ENCODE measurements at regions not wholly inside any gene's neighbourhood (a gene's known extent, or its start where the extent isn't known, plus 50 kb on each side); places are given as distances from the start of the nearest gene placed in this dataset.

GRCh38 chr6:166851426-166851825 is 104.9 kb downstream of the RNASET2 start:
- Histone ChIP-seq H3K4me1 (ENCODE audit: control insufficient read depth, extremely low read depth, insufficient read depth, low read length) (no peaks in the 10 kb centered on the region), H3K4me2 (ENCODE audit: insufficient read depth, low read length) (no peak overlapping the region), H3K27me3 (ENCODE audit: control insufficient read depth in 2 of 2, insufficient read depth in 2 of 2, low read length in 2 of 2) (no peaks in the 10 kb centered on the region), H4K20me1 (replicated peaks; ENCODE audit: control insufficient read depth, extremely low read depth, insufficient read depth, low read length) (no peaks in the 10 kb centered on the region), H3K9ac (replicated peaks; ENCODE audit: extremely low read depth, insufficient read depth, low read length) (no peak overlapping the region), H3K27ac (ENCODE audit: insufficient read depth, low read depth, low read length) (no peak overlapping the region), H3K9me3 (replicated peaks; ENCODE audit: control insufficient read depth, insufficient read depth, low read length) (no peaks in the 10 kb centered on the region), H3K4me3 (replicated peaks in 1 of 3; ENCODE audit: insufficient read depth in 1 of 3, low read depth in 1 of 3, low read length in 3 of 3) (no peak overlapping the region), H3K36me3 (ENCODE audit: control insufficient read depth in 2 of 2, extremely low read depth in 1 of 2, insufficient read depth in 2 of 2, low read length in 2 of 2) (no peaks in the 10 kb centered on the region), H2AFZ (ENCODE audit: low read depth, low read length) (no peak overlapping the region), H3K9me1 (replicated peaks; ENCODE audit: control insufficient read depth, extremely low read depth, insufficient read depth, low read length) (no peaks in the 10 kb centered on the region), H3K79me2 (ENCODE audit: control insufficient read depth, insufficient read depth, low read length) (no peaks in the 10 kb centered on the region)
- DNase-seq (ENCODE audit: low read depth, low spot score): no peak
- no peak for FAIRE-seq
- intact Hi-C loops (cut with micrococcal nuclease) (no loop called here), dilution Hi-C loops (cut with MboI; ENCODE audit: extremely low pct_ligation_motif_present, low sequenced_read_pairs) (no loop called here)
- no TSS peak for BruUV-seq (replicated peaks)
- no peak for TF ChIP-seq POLR2A (IDR thresholded peaks at IDR 0.05; ENCODE audit: low read depth, low read length)
- no peak for TF ChIP-seq GATA2 (IDR thresholded peaks at IDR 0.05; ENCODE audit: insufficient read depth, insufficient read length, low read depth, low read length)
- TF ChIP-seq JUN (IDR thresholded peaks at IDR 0.05; ENCODE audit: borderline replicate concordance, insufficient read depth, insufficient read length, low read depth): no peak
- TF ChIP-seq EZH2 (IDR thresholded peaks at IDR 0.05; ENCODE audit: borderline replicate concordance, low read depth, low read length, severe bottlenecking): no peak
- TF ChIP-seq MYC (IDR thresholded peaks at IDR 0.05; ENCODE audit: low read depth, low read length): no peak
- no peak for TF ChIP-seq POLR2AphosphoS5 (IDR thresholded peaks at IDR 0.05; ENCODE audit: insufficient read depth, low read depth, low read length)
- no peak for TF ChIP-seq MAX (IDR thresholded peaks at IDR 0.05; ENCODE audit: insufficient read depth, insufficient read length)
- CTCF ChIA-PET: interaction anchor here (1.3 kb wide), 1 partner anchor 91 kb away, joined by 3 read pairs; no protein-coding TSS in a partner anchor
- POLR2A ChIA-PET: no interaction called here

GRCh38 chr6:166850677-166851076 is 105.7 kb downstream of the RNASET2 start:
- dilution Hi-C loops (cut with MboI; ENCODE audit: extremely low pct_ligation_motif_present, low sequenced_read_pairs) (no loop called here), intact Hi-C loops (cut with micrococcal nuclease) (no loop called here)
- no peak overlapping the region for H2AFZ ChIP-seq (ENCODE audit: low read depth, low read length)
- no peaks in the 10 kb centered on the region for H3K4me1 ChIP-seq (ENCODE audit: control insufficient read depth, extremely low read depth, insufficient read depth, low read length)
- CTCF ChIA-PET: interaction anchor here (1.3 kb wide), 1 partner anchor 92 kb away, joined by 3 read pairs; no protein-coding TSS in a partner anchor
- TF ChIP-seq CTCF (IDR thresholded peaks at IDR 0.05; ENCODE audit: extremely low read depth in 1 of 2, insufficient read depth in 1 of 2, low read depth in 1 of 2, low read length in 2 of 2): no peak
- no peak for TF ChIP-seq GATA2 (IDR thresholded peaks at IDR 0.05; ENCODE audit: insufficient read depth, insufficient read length, low read depth, low read length)
- H3K27ac ChIP-seq (ENCODE audit: insufficient read depth, low read depth, low read length): no peak overlapping the region
- POLR2A ChIA-PET: interaction anchor here (0.7 kb wide), 1 partner anchor 12 kb away, joined by 3 read pairs; no protein-coding TSS in a partner anchor
- H3K4me2 ChIP-seq (ENCODE audit: insufficient read depth, low read length): no peak overlapping the region
- H3K9me3 ChIP-seq (replicated peaks; ENCODE audit: control insufficient read depth, insufficient read depth, low read length): no peaks in the 10 kb centered on the region
- no peaks in the 10 kb centered on the region for H3K36me3 ChIP-seq (ENCODE audit: control insufficient read depth in 2 of 2, extremely low read depth in 1 of 2, insufficient read depth in 2 of 2, low read length in 2 of 2)
- H3K79me2 ChIP-seq (ENCODE audit: control insufficient read depth, insufficient read depth, low read length): no peaks in the 10 kb centered on the region
- no peaks in the 10 kb centered on the region for H3K9me1 ChIP-seq (replicated peaks; ENCODE audit: control insufficient read depth, extremely low read depth, insufficient read depth, low read length)
- BruUV-seq (replicated peaks): no TSS peak
- DNase-seq (ENCODE audit: low read depth, low spot score) (no peak), FAIRE-seq (no peak)
- H4K20me1 ChIP-seq (replicated peaks; ENCODE audit: control insufficient read depth, extremely low read depth, insufficient read depth, low read length): no peaks in the 10 kb centered on the region
- no peak overlapping the region for H3K9ac ChIP-seq (replicated peaks; ENCODE audit: extremely low read depth, insufficient read depth, low read length)
- no peak overlapping the region for H3K4me3 ChIP-seq (replicated peaks in 1 of 3; ENCODE audit: insufficient read depth in 1 of 3, low read depth in 1 of 3, low read length in 3 of 3)
- no peaks in the 10 kb centered on the region for H3K27me3 ChIP-seq (ENCODE audit: control insufficient read depth in 2 of 2, insufficient read depth in 2 of 2, low read length in 2 of 2)

Measured in endothelial cell of umbilical vein (primary cell).